ENCODE measurements at regions not wholly inside any gene's neighbourhood (a gene's known extent, or its start where the extent isn't known, plus 50 kb on each side); places are given as distances from the start of the nearest gene placed in this dataset.

DNA sequence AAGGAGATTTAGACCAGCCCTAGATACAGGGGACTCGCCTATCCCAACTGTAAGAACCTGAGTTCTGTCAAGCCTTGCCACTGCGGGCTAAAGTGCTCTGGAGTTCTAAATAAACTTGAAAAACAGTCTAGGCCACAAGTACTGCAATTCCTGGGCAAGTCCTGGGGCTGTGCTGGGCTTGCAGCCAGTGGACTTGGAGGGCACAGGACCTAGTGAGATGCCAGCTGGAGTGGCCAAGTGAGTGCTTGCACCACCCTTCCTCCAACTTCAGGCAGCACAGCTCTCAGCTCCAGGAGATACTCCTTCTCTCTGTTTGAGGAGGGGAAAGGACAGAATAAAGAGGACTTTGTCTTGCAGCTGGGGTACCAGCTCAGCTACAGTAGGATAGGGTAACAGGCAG is 307.6 kb upstream of the FBXO33 start:
- TF ChIP-seq, protein P1, sequence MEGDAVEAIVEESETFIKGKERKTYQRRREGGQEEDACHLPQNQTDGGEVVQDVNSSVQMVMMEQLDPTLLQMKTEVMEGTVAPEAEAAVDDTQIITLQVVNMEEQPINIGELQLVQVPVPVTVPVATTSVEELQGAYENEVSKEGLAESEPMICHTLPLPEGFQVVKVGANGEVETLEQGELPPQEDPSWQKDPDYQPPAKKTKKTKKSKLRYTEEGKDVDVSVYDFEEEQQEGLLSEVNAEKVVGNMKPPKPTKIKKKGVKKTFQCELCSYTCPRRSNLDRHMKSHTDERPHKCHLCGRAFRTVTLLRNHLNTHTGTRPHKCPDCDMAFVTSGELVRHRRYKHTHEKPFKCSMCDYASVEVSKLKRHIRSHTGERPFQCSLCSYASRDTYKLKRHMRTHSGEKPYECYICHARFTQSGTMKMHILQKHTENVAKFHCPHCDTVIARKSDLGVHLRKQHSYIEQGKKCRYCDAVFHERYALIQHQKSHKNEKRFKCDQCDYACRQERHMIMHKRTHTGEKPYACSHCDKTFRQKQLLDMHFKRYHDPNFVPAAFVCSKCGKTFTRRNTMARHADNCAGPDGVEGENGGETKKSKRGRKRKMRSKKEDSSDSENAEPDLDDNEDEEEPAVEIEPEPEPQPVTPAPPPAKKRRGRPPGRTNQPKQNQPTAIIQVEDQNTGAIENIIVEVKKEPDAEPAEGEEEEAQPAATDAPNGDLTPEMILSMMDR (IDR thresholded peaks at IDR 0.05): no peak
- TF ChIP-seq ZFX (IDR thresholded peaks at IDR 0.05; ENCODE audit: borderline replicate concordance): no peak

Data from 22Rv1 (cell line).